ENCODE measurements at regions not wholly inside any gene's neighbourhood (a gene's known extent, or its start where the extent isn't known, plus 50 kb on each side); places are given as distances from the start of the nearest gene placed in this dataset.

DNA sequence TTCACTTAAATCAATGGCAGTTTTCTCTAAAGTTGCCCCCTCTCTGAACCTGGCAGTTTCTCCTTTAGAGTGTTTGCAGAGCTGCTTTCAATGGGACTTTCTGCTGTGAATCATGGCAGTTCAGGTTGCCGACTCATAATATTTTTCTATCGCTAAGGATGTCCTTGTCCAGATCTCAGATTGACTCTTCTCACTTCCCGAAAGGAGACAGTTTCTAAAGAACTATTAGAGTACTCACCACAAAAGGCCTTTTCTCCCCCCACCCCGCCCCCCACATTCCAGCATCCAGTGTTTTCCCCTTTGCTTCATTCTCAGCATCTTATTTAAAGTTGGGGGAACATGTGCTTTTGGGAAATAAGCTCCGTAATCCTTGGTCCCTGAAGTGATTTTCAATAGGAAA is 443.5 kb upstream of the KLF4 start:
- no peak for FAIRE-seq

DNA sequence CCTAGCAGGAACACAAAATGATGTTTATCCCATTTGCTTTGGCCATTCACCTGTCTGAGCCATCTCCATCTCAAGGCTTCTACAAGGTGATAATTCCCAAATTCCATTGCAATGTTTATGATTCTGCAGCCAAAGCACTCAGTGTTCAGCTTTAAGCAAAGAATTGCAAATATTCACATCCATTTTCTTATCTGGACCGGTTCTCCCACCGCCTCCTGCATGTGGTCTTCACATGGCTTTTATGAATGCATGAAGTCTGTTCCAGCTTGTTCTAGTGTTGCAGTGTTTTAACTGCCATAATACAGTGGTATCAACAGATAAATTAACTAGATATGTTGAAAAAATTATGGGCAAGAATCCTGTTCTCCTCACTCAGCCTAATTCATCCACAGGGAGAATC is 443.0 kb upstream of the KLF4 start:
- FAIRE-seq: no peak

DNA sequence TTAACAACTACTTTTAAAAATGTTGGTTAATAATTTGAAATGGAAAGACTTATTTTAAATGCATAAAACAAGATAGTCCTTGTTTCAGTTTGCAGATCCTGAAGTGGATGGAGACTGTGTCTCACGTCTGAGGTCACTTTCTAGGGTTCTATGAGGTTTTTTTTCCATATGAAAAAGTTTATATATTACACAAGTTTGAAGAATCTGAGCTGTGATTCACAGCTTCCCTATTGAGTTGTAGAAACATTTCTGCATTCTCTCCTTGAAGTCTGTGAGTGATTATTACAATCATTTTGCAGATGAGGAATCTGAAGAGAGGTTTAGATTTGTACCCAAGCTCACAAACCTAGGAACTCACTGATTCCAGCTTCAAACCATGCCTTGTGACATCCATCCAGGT is 442.5 kb upstream of the KLF4 start:
- no peak for FAIRE-seq

DNA sequence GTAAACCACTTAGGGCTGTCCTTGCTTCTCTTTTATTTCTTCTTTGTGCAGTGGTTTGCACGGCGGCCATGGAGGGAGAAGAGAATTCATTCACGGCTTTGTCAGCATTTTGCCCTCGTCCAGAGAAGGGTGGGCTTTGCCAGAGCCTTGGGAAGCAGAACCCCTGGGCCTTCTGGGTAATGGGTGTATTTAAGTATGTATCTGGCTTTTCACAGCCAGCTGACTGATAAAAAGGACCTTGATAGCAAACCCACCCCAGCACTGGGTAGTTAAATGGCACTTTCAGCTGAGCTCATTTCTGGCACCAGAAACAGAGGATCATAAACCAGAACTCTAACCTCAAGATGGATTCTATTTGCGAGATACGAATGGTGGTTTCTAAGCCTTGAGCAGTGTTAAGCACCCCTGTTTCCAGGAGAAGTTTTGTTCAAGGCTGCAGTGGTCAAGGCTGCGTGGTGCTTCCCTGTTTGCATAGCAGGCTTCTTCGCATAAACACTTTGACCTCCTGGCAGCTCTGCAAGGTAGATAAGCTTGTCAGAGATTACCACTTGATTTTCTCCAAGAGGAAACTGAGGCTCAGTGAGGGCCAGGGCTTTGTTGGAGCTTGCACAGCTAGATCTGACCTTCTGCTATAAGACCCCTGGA is 441.6 kb upstream of the KLF4 start:
- FAIRE-seq: no peak

DNA sequence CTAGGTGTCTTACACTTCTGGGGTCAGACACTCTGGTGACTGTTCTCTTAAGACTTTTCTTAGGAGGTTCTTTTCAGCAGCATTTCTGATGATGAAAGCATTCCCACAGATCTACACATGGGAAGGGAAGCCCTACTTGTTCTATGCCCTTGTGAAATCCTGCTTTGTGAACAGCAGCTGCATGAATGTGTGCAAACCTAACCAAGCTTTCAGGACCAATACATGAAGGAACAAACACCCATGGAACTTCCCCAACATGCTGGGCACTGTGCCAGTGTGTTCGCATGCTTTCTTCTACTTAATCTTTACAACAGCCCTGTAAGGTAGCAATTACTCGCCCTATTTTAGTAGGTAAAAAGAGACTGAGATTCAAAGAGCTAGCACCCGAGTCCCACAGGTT is 439.9 kb upstream of the KLF4 start:
- FAIRE-seq: no peak

DNA sequence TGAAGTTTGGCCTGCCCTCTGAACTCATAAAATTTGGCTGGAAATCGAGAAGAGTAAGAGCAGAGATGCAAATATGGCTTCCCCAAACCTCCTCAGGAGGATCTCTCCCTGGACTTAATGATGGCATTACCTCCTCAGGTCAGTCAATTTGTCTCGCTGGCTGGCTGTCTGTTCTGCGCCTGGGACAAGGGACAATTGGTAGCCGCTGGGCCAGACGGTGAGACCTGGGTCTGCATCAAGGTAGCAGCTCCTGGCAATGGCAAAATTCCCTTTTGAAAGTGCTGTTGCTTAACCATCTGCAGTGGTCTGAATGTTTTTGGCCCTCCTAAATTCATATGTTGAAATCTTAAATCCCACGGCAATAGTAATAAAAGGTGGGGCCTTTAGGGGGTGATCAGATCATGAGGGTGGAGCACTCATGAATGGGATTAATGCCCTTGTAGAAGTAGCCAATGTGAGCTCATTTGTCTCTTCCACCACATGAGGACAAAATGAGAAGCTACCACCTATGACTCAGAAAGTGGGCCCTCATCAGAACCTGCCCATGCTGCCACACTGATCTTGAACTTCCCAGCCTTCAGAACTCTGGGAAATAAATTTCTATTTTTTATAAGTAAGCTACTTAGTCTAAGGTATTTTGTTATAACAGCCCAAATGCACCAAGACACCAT is 439.3 kb upstream of the KLF4 start:
- FAIRE-seq: no peak

DNA sequence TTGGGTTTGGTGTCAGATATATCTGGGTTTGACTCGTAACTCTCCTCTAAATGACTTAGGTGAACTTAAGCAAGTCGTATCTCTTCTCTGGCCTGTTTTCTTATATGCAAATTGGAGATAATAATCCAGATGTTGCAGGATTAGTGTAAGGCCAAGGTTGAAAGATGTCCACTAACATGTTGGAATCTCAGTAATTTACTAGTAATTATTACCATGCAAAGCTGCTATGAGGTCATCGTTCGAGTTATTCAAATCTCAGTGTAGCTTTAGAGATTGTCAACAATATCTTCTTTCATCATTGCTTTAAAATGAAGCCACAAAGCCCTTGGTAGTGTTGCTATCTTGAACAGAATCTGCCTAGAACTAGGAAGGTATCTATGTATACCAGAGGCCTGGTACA is 437.7 kb upstream of the KLF4 start:
- FAIRE-seq: no peak

DNA sequence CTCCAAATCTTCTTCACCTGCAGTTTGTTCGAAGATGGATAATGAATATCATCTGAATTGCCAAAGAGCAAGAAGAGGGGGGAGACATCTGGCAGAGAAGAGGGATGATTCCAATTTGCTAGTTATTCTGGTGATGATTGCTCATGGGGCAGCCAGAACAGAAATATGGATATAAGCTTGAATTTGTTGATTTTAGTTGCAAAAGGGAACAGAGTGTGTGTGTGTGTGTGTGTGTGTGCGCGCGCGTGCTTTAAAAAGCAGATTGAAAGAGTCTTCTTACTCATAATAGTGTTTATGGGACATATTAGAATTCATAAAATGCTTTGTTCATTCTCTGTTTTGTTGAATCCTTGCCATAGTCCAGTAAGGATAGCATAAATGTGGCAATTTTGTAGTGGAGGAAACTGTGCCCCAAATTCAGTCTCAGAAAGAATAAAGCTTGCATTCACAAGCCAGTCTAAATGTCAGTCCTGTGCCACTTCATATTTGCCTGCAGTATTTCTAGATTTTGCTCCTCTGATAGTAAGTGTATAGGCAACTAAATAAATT is 436.3 kb upstream of the KLF4 start:
- FAIRE-seq: no peak

DNA sequence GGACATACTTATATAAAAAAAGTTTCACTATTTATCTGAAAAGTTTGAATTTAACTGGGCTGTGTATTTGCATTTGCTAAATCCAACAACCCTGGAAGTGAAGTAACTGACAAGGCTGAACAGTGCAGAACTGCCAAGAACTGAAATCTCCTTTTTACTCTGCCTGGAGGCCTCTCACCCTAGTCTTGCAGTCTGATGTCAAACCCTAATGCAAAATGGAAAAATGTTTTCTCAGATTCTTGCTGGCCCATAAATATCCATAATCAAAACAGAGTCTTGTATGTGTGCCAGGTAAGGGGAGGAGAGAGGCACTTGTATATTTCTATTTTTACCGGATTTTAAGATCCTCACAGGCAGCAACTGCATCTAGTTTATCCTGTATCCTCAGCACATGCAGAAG is 432.7 kb upstream of the KLF4 start:
- no peak for FAIRE-seq

DNA sequence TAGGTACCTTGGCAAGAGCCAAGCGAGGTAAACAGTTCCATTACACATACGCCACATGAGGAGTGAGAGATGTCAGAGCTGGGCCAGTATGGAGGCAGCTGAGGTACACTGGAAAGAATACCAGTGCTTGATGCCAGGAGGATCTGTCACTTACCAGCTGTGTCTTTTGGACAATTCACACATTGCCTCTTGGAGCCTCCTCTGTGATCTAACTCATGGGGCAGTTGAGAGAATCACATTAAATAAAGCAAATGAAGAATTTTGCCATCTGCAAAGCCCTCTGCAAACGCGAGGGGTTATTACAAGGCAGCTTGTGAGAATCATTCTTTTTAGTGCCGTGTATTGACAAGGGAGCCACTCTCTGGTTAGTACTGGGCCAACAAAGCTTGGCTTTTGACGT is 429.7 kb upstream of the KLF4 start:
- no peak for FAIRE-seq

DNA sequence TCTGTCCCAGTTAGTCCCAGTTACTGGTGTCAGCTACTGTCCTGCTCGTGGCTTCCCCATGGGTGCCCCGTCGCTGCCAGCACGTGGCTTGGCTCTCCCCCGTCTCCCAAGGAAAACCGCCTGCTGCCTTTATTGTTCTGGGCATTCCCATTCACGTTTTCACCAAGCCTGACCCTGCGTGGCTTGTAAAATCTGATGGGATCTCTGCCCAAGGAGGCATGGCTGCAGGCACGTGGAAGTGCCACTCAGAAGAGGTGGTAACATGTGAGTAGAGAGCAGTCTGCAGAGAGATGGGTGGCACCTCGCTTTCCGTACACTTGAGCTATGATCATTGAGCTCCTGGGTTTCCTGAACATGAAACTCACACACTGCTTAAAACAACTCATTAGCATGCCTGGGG is 429.2 kb upstream of the KLF4 start:
- no peak for FAIRE-seq

DNA sequence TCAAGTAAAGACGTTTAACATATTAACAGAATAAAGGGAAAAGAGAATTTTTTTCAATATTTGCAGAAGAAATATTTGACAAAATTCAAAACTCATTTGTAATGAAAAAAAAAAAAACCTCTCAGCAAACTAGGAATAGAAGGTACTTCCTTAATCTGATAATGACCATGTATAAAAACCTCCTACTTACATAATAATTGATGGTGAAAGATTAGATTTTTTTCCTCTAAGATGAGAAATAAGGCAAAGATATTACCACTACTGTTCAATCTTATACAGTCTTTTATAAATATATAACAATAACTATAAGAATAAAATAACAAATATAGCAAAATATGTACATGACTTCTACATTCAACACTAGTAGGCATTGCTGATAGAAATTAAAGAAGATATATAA is 424.6 kb upstream of the KLF4 start:
- FAIRE-seq: no peak

DNA sequence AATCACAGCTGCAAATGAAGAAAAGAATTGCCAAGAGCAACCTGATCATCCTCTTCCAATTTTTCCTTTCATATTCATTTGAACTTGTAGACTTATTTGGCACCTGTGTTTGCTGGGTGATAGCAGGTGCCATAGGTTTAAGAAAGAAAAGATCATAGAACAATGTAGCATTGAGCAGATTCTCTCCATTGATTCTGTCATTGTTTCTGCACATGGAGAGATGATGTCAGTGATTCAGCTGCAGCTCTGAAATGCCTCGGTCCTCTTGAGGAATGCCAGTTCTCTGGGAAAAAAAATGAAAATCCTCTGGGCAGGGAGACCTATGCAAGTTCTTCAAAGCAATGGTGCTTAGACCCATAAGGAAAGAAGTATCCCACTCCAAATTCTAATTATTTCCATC is 418.1 kb upstream of the KLF4 start:
- no peak for FAIRE-seq

DNA sequence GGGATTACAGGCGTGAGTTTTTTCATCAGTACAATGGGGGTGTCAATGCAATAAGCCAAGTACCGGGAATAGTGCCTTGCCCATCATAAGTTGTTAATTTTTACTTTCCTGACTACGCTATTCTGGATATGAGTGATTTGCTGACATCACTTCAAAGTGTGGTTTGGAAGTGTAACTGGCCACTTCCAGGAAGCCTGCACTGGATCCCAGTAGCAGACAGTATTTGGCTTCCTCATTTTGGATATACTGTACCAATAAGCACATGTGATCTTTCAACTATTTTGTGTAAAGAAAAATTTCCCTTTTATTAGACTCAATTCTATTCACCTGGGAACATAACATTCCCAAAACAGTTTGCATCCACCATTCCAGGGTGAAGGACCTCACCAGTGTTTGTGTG is 417.7 kb upstream of the KLF4 start:
- FAIRE-seq: no peak

DNA sequence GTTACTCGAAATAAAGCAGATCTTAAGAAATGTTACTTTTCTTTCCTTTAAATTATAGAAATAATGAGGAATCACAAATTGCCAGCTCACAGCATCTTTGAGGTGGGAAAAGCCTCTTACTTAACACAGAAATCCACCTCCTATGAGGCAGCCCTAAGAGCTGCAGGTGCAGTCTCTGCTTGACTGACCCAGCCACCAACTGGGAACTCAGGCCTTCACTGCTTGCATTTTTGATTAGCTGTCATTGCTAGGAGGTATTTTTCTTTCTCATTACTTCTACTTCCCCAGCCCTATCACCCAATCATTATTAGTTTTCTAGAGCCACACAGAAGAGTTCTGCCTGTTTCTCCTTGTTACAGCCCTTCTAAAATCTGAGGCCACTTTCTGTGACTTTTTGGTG is 416.5 kb upstream of the KLF4 start:
- no peak for FAIRE-seq

DNA sequence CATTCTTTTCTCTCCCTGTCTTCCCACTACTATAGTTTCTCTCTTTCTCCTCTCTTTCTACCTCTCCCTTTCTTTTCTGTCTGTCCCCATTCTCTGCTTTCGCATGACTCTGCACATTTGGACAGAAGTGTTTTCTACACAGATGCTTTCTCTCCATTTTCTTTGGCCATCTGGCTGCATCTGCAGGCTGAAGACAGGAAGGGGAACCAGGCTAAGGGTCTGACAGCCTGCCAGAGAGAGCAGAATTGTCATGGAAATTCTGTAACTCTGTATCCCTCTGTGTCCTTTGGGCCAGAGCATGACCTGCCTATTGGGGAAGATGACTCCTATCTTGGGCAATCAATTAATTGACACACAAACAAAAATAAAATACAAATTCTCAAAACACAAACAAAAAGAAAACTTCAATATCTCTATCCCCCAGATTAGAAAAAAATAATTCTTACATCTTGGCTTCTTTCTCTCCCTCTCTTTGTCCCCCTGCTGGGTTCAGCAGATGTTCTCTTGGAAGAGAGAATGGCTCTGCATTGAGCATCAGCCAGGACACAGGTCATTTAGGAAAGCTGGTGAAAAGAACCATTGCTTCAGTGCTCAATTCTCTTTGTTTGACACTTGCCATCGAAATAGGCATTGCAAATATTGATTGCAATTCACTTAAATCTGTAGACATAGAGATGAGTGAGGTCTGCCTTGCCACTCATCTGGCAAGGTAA is 415.9 kb upstream of the KLF4 start:
- no peak for FAIRE-seq

DNA sequence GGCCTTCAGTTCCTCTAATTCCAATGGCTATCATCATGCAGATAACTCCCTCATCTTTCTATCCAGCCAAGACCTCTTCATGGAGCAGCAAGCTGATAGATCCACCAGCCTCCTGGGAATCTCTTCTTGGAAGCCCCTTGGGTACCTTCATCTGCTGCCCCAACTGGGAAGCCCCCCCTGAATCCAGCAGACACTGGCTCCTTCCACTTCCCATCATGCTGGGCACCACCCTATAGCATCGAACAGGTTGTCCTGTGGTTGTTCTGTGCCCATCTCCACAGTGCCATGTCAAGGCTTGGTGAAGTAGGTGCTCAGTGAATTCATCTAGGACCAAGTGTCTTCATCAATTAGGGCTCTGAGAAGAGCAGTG is 410.4 kb upstream of the KLF4 start:
- no peak for FAIRE-seq

DNA sequence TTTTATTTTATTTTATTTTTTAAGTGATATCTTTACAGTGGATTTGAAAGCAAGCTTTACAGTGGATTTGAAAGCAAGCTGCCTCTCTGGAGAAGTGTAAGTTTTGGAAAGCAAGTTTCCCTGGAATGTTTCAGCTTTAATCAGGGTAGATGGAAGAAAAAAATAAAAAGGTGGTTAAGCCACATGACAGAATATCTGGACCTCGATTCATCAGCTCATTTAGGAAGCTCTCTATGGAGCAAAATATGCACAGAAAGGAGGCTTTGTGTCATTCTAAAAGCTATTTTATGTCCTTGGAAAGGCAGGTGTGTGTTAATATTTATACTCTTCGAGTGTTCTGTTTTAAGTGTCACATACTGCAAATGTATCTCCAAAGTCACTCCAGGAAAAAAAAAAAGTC is 409.2 kb upstream of the KLF4 start:
- no peak for FAIRE-seq

DNA sequence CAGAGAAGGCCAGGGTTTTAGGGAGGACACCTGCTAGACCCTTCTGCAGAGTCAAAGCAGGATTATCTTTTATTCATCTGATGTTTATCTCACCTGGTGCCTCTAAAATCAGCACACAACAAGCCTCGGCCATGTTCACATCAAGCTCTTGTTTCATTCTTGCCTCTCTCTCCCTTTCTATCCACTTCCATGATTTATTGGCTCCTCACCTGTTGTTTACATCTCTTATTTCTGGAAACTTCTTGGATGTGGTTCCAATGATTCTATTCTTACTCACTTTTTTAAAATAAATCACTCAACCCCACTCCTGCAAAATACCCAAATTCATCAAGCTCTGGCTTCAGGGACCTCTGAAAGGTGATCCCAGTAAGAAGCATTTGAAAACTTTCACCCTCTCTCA is 407.0 kb upstream of the KLF4 start:
- no peak for FAIRE-seq

DNA sequence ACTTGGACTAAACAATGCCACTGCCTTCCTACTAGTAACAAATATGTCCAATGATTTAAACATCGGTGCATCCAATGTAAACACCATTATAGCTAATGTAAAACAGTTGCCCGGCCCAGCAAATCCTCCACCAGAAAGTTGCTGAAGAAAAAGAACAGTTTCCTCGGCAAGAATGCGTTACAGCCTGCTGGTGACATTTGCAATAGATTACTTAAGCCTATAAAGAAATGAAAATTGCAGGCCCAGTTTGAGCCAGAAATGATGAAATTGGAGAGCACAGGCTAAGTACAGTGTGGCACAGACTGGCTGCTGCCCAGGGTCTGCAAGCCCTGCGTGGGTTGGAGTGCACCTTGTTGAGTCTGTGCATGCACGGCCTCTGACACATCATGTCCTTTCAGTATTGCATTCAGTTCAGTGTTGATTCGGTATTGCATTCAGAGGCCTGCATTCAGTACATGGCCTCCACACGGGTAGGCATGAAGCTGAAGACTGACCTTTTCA is 406.0 kb upstream of the KLF4 start:
- FAIRE-seq: no peak

DNA sequence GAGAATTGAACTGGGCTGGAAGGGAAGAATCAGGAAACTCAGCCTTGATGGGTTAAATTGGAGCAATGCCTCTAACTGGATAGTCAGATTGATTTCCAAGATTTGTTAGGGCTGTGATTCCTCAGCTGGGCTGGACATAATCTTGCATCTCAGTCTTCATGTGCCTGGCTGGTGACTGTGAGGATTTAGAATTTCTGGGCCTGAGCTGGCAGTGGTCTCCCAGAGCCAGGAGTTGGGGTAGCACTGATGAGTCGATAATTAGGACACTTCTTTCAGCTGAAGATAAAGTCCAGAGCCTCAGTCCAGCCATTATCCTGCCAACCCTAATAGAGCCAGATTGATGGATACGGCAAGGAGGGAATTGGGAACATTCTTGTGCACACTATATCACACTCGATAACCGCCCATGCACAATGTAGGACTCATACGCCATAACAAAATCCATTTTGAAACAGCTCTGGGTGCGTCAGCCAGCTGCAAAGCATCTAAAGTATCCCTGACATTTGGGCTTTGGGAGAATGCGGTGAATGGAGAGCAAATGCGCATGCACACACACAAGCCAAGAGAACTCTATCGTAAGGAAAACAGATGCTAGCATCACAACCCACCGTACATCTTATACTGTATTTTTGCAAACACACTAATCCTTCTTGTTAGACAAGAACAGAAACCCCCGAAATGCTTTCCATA is 405.1 kb upstream of the KLF4 start:
- no peak for FAIRE-seq

DNA sequence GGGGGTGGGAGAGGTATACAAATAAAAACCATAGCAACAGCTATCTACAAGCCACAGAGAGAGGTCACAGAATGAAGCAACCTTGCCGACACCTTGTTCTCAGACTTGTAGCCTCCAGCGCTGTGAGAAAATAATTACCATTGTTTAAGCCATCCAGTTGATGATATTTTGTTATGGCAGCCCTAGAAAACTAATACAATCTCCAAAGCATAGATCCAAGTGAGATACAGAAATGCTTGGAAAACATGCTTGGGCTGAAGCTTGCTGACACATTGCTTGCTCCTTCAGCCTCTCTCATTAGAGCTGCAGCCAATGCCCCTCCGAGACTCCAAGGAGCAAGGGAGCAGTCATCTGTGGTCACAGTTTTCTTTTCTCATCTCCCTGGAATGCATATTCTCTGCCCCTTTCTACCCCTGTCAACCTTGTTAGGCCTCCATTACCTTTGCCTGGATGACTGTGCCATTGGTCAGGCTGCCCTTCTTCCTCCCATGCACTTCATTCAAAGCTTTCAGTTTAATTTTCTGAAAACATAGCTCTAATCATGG is 401.4 kb upstream of the KLF4 start:
- FAIRE-seq: no peak

DNA sequence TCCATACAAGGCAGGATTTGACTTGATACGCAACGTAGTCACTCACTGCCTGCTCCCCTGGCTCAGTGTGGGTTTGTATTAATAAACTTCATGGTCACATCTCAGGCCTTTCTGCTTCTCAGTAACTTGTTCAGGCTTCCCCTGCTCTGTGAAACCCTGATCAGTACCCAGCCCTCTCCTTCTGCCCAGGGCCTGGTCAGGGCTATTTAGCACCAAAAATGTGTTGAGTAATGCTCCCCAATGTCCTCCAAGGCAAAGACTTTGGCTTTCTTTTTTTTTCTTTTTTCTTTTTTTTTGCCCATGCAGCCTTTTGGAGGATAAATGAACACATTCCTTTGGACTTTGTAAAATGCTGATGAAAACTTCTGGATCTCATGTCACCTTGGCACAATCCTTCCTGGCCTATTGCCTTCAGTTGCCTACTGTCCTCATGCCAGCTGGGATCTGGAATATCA is 399.2 kb upstream of the KLF4 start:
- no peak for FAIRE-seq

Data from G401.6 (cell line).